T-helper 2 cell (primary cell): ENCODE measurements at regions not wholly inside any gene's neighbourhood (a gene's known extent, or its start where the extent isn't known, plus 50 kb on each side); places are given as distances from the start of the nearest gene placed in this dataset.

ENCODE experiments used
- DNase-seq, 5 experiments: peaks; one replicate each; pipeline versions ENCODE4 v3.0.0 to v3.0.0-alpha.2; 2012 to 2022

DNA sequence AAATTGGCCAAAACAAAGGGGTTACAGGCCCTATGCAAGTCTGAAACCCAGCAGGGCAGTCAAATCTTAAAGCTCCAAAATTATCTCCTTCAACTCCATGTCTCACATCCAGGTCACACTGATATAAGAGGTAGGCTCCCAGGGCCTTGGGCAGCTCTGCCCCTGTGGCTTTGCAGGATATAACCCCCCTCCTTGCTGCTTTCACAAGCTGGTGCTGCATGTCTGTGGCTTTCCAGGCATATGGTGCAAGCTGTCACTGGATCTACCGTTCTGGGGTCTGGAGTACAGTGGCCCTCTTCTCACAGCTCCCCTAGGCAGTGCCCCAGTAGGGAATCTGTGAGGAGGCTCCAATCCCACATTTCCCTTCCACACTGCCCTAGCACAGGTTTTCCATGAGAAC is 519.6 kb downstream of the ETS1 start:
- DNase-seq, result no peak

DNA sequence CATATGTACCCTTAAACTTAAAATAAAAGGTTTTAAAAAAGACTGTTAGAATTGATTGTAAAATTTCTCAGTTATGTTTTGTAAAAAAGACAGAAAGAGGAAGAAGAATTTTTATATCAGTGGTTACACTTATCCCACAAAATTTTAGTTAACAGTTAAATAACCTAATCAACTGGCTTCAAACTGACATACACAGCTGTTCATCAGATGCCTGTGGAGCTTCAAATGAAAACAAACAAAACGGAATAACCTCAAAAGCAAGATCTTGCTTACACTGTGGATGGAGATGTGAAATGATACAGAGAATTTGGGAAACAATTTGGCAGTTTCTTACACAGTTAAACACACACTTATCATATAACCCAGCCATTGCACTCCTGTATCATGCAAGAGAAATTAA is 521.0 kb downstream of the ETS1 start:
- DNase-seq, result no peak

DNA sequence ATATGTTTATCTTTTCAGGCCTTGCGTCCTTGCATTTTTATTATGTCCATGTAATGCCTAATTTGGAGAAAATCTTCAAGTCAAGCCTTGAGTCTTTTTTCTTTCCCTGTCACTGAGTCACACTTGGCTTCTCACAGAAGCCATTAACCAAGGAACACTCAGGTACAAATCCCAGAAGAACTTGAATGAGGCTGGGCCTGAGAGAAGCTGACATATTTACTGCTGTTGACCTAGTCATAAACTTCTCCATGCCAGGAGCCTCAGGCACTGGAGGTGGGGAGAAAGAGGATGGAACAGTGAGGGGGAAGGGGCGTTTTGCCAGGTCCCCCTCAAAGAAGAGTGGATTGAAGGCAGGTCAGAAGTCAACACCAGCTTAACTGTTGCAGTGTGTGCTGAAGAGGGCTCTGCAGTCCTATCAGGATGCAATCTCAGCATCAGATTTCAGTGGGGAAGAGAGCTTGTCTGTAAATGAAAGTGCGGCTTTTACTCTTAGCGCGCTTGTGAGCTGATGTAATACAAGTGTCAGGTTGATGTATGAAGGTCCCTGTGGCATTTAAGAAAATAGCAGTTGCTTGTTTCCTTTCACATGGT is 526.0 kb downstream of the ETS1 start:
- DNase-seq, result no peak

DNA sequence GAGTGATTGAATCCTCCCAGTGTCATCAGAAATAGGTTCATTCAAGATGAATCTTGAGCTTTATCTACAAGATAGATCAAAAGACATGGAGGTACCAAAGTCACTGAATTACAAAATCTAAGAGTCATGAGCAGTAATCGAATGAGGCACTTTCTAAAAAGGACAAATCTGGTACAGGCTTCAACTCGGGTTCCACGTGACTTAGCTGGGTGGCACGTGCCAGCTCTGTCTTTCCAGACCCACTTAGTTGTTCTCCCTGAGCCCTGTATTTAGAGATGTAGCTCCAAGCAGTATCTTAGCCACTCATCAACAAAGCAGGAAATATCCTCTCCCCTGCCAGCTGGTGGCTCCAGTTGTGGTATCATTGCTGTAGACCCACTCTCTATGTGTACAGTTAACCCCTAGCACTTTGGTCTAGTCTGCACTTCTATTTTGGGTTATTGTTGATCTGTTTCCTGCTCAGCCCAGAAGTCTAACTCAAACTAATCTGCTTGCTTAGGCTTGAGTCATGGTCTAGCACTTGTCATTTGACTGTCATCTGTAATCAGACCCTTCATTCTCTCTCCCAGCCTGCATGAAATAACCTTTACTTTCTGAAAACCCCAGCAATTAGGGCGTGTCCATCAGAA is 528.7 kb downstream of the ETS1 start:
- peak in 1 of 5 experiments; percentile 67 for DNase-seq

DNA sequence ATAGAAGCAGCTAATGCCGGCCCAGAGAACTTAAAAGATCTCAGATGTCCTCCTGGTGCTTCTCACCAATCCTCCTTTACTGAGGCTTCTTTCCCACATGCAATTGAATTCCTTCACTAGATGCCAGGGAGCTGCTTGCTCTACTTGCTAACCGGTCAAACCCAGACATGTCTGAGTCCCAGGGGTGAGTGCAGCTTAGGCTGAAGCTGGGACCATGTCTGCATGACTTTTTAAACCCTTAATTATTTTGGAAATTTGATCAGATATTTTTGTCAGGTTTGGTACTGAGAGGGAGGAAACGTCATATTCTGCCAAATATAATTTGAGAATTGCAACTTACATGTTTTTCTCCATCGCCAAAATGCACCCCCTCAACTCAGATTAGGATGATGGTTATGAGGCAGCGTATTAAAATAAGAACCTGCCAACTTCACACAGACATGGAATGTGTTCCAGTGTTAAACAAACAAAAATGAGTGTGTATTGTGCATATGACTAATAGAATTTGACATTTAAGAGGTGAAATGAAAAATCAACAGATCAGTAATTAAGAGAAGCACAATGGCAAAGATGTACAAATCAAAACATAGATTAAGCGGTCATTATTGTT is 529.5 kb downstream of the ETS1 start:
- DNase-seq, result no peak

DNA sequence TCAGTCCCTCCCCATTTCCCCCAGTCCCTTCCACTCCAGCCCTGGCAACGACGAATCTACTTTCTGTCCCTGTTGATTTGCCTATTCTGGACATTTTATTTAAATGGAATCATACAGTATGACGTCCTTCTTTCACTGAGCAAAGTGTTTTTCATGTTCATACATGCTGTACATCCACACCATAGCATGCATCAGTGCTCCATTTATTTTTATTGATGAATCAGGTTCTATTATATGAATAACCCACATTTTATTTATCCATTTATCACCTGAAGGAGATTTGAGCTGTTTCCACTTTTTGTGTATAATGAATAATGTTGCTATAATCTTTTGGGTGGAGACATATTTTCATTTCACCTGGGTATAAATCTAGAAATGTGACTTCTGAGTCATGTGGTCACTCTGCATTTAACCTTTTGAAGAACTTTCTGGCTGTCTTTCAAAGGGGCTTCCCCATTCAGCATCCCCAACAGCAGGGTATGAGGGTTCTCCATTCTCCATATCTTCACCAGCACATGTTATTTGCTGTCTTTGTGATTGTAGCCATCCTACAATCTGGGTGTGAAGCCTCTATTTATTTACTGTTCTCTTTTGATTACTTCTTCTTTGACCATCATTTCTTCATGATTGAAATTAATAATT is 531.7 kb downstream of the ETS1 start:
- DNase-seq, result no peak

DNA sequence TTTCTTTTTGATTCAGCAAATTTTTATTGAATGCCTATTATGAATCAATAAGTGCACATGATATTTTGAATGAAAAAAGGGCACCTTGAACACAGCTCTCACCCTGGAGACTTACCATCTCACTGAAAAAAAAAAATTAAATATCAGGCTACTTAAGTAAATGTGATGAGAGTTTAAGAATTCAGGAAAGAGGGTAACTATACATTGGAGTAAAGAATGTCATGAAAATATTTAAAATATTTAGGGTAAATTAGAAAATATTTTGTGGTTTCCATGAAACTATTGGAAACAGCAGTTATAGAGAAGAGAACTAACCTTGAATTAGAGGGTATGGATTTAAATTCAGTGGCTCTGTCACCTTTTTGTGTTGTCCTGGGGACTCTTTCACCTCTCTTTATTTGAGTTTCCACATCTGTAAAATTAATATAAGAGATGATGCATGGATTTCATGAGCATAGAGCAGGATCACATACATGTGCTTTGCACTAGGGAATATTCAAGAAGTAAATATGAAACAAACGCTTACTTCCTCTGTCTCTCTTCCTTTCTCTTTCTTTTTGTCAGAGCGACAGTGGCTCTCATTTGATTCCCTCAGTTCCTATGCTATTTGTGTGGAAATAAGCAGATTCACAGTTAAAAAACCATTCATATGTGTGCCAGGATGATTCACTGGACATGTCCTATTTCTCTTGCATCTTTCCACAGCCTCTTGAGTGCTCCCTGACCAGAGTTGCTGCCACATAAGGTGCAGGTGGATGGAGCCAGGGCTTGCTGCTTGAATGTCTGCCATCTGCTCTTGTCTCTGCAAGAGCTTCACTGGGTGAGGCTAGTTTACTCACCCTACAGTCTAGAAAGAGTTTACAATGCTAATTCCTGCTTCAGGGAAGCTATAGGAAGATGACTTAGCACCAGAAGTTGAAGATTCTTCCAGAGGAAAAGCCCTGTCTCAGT is 533.1 kb downstream of the ETS1 start:
- peak in 1 of 5 experiments; percentile 49 for DNase-seq

DNA sequence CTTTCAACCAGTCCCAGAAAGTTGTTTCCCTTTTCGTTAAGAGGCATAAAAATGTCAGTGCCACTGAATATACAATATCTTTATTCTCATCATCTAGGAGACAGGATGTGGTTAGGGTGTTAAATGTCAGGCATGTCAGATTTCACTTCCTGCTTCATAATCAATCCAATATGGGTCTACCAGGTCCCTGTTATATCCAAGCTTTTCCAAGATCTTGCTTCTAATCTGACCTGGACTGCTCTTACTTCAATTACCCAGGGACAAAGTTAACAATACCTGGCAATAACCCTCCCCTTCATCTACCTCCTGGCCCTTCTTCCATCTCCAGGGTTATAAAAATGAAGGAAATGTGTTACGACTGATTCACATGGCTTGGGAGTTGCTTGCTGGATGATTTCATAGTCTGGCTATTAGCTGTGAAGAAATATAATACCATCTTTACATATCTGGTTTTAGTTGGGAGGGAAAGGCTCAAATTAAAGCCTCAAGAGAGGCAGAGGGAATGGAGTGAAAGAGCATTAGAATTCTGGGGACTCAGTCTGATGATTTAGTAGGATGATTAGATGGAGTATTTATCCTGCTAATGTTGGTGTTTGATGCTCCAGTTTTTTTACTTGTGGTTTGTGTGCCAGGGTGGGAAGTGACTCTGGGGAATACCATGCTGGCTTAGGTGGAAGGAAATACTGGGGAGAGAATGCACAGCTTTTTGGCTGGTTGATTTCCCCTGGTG is 534.3 kb downstream of the ETS1 start:
- DNase-seq, result peak in 2 of 5 experiments; percentile 49 to 81

DNA sequence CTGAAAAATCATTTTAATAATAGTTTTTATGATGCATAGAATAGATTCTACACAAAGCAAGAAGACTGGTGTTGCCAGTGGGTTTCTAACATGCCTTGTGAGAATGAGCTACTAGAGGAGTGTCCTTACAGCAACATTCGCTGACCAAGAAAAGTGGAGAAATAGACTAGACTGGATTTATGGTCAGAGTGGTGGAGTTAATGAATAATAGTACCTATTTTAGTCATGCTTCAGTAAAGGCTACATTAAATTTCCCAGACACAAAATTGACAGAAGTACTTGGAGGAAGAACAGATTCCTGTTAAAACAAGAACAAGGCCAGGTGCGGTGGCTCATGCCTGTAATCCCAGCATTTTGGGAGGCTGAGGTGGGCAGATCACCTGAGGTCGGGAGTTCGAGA is 539.2 kb downstream of the ETS1 start:
- DNase-seq, result no peak

DNA sequence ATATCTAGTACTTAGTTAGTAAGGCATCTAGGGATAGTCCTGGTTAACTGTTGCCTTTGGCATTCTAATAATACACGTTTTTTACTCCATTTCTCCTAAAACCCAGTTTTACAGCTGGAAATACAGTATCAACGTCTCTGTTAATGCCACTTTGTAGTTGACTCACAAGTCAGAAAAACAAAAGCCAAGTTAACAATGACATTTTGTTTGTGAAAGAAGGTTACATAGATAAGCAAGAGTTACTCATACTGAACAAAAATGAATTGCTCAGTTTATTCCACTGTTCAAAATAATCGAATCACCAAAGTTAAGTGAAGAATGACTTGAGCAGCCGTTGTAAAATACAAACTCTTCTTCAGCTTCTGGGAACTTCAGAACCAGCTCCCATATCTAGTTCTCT is 540.3 kb downstream of the ETS1 start:
- DNase-seq, result no peak

DNA sequence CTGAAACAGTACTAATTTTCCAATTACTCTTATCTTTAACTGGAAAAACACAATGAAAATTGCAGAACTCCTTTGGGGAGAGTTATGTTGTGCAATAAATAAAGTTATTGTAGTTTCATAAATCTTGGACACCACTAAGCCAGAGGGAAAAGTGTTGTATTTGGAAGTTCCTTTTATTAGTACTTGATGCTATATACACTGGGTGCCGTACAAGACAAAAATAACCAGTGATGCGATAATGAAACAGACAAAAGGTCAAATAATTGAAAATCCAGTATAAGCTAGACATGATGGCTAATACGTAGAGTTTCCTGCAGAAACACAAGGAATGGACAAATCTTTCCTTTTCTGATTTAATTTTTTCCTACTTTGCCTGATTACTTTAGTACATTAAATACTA is 541.1 kb downstream of the ETS1 start:
- no peak for DNase-seq

DNA sequence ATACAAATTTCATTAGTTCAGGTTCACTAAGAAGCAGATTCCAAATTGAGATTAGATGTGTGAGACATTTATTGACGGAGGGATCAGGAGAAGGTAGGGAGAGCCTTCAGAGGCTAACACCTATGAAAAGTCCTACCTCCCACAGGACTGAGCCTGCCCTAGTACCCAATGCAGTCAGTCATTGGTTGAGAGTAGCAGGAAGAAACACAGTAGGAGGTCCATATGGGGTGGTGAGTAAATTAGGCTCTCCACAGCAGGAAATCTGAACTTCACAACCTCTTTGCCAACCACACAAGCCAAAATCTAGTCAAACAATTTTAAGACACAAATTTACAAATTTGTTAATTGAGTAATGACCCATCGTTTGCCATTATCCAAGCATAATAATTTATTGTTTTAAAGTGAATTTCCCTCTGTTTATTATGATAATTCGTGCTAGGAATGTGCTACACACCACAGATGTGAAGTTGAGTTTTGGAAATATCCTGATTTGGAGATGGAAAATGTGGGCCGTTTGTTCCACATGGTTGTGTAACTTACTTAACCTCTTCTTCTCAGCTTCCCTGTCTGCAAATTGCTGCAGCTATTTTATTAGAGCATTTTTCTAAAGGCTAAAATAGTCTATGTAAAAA is 542.1 kb downstream of the ETS1 start:
- DNase-seq, result no peak

DNA sequence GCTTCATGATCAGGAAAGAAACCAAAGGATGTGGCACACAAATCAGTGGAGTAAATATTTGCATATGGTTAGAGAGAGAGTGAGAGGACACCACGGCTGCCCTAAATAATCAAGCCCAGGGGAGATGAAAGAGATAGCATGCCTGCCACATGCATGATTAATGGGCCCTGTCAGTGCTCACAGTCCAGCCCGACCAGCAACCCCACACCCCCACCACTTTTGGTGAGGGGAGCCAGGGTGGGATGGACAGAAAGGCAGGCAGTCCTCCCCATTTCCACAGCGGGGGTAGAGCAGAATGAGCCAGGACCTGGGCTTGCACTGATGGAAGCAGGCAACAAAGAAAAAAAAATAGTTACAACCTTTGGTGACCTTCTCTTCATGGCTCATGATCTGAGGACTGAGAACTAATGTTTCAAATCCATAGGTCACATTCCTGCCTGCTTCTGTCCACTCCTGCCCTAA is 545.0 kb downstream of the ETS1 start:
- DNase-seq, result peak in 1 of 5 experiments; percentile 44

DNA sequence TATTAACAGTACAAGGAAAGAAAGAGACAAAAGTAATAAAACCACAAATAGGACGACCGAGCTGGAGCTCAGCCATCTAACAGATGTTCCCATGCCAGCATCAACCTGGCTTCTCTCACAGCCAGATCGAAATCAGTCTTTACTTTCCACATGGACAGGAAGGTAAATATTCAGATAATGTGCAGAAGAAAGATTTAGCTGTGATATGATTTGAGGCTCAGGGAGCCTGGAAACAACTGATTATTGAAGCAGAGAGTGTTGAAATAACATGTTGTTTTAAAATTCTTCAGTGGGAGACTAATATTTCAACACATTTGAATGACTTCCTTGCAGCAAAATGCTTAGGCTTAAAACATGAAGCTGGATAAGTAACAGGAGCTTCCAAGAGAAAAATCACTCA is 546.8 kb downstream of the ETS1 start:
- no peak for DNase-seq

DNA sequence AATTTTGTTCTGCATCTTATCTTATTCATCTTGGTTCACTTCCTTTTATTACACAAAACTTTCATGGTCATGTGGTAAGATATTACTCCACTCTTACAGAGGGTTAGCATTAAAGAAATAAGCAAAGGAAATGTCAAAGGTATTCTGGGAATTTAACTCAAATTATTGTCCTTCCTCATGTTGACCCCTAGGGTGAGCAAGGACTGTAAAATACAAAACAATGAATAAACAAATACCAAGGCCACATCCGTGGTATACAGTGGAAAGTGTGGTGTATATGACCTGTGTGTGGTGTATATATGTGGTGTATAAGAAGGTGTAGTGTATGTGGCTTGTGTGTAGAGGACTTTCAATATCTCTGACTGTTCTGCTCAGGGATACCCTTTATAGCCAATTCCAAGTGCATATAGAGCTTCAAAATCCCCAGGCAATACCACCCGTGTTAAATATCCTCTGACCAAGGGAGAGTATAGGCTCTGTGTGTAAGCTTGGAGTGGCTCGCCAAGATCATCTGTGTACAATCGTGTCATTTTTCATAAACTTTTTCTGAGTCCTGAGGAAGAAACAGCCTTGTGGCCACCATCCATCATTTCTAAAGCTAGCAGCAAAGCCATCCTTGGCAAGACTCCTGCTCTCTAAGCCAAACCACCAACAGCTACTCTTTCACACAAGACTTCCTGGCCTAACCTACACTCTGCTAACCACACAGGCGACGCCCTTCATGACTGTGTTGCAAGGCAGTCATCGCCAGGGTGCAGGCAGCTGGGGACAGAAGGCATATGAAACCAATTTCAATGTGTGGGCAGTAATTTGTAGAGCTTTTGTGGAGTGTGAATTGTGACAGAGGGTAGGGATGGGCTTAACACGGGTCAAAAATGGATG is 548.0 kb downstream of the ETS1 start:
- DNase-seq, result peak; percentile 20 to 97 (median 67)

DNA sequence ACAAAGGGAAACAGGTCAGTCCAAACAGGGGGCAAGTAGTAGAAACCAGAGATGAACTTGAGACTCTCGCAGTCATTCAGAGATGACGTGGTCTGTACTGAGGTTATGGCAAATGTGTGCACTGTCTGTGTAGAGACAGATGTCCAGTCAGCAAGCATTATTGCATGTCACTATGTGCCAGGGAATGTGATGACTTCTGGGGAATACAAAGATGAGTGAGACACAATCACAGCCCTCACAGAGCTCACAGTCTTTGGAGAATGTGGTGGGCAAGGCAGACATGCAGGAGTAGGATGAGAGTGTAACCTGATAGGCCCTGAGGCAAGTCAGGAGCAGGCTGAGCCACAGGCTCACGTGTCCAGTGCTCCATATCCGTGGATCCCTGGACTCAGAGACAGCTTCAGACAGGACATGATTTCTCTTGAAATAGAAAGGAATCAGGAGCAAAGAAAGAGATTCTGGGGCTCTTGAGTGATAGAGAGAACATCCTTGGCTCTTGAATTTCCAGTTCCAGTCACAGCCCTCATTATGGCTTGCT is 550.7 kb downstream of the ETS1 start:
- DNase-seq, result peak in 1 of 5 experiments; percentile 45

DNA sequence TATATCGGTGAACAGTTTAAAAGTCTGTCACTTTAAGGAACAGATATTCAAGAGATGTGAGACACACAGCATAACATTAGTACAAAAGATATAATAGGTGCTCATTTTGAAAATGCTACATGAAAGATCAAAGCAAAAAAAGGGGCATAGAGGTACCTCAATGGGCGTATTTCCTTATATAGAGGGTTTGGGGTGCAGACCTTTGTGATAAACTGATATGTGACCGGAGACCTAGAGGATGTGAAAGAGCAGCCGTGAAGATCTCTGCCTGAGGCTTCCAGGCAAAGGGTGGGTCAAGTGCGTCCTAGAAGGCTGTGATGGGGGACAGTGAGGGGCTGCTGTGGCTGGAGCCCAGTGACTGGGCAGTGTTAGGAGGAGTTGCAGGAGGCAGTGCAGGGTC is 551.4 kb downstream of the ETS1 start:
- DNase-seq, result peak in 1 of 5 experiments; percentile 51

DNA sequence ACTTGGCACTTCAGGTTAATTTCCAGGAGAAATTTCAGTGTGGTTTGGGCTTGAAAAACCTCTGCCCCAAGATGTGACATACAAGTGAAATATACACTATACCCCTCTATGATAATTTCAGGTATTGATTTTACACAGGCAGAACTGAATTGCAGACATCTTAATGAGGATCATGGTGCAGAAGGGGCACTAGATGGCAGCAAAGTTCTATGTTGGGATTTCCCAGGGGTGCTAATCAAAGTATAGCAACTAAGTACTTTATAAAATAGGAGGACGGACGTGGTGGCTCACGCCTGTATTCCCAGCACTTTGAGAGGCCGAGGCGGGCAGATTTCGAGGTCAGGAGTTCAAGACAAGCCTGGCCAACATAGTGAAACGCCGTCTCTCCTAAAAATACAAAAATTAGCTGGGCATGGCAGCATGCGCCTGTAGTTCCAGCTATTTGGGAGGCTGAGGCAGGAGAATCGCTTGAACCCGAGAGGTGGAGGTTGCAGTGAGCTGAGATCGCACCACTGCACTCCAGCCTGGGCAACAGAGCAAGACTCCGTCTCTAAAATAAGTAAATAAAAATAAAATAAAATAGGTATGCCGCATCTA is 555.7 kb downstream of the ETS1 start:
- DNase-seq, result peak in 4 of 5 experiments; percentile 35 to 83 (median 54)

DNA sequence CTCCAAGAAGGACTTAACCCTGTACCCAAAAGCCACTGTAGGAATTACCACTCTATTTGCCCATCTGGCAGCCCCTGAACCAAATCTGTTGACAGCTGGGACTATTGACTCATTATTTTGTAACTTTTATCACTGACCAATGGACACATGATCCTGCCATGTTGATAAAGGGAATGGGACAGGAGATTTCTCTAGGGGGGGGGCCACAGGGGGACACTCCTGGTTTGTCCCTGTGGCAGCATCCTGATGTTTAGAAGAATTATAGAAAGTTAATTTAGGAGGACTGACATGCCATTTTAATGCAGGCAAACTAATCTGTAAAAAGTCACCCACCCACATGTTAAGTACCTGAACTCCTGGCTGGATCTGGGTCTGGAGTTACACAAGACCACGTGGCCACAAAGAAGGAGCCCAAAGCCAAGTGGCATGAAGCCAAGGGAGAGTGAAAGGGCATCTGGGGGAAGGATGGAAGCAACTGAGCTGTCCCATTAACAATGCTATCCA is 558.1 kb downstream of the ETS1 start:
- DNase-seq, result no peak
